Osteoblast (primary cell): ENCODE measurements at regions not wholly inside any gene's neighbourhood (a gene's known extent, or its start where the extent isn't known, plus 50 kb on each side); places are given as distances from the start of the nearest gene placed in this dataset.
A peak's percentile ranks its signal among the peaks of the same experiment; 100 is the strongest.

Experiments
- DNase-seq: peaks from one replicate; pipeline ENCODE4 v3.0.0; 2011; ENCODE audit warnings: low spot score, mixed read lengths; ENCODE audit not compliant: insufficient read length; ENCODE audit errors: missing footprints
- H2AFZ ChIP-seq: 2 replicates; pipeline ENCODE4 v1.6.0; 2011; ENCODE audit warnings: mild to moderate bottlenecking, low read length
- H3K27ac ChIP-seq: 2 replicates; pipeline ENCODE4 v1.5.1; 2011; ENCODE audit warnings: mild to moderate bottlenecking, low read depth, low read length, moderate library complexity
- H3K27me3 ChIP-seq: 2 replicates; pipeline ENCODE4 v1.6.0; 2012; ENCODE audit warnings: mild to moderate bottlenecking, control low read depth, inconsistent platforms, low read length, moderate library complexity; ENCODE audit not compliant: insufficient read depth
- H3K36me3 ChIP-seq: 2 replicates; pipeline ENCODE4 v1.5.1; 2011; ENCODE audit warnings: mild to moderate bottlenecking, low read length, control low read depth, moderate library complexity; ENCODE audit not compliant: insufficient read depth
- H3K4me1 ChIP-seq: 2 replicates; pipeline ENCODE4 v1.5.1; 2011; ENCODE audit warnings: mild to moderate bottlenecking, low read length, control low read depth, moderate library complexity; ENCODE audit not compliant: insufficient read depth
- H3K4me2 ChIP-seq: 2 replicates; pipeline ENCODE4 v1.6.0; 2011; ENCODE audit warnings: mild to moderate bottlenecking, low read length; ENCODE audit not compliant: insufficient read depth
- H3K4me3 ChIP-seq: fragments of 200-600 bp; sonication (generic); 3 replicates; pipeline ENCODE4 v1.5.1; 2012; ENCODE audit warnings: mild to moderate bottlenecking, low read length, inconsistent platforms; ENCODE audit not compliant: insufficient read depth
- H3K79me2 ChIP-seq: 2 replicates; pipeline ENCODE4 v1.6.0; 2012; ENCODE audit warnings: mild to moderate bottlenecking, low read length, control low read depth, inconsistent platforms; ENCODE audit not compliant: insufficient read depth
- H3K9me3 ChIP-seq: 2 replicates; pipeline ENCODE4 v1.5.1; 2011; ENCODE audit warnings: low read depth, low read length, control low read depth
- H4K20me1 ChIP-seq: 2 replicates; pipeline ENCODE4 v1.6.0; 2012; ENCODE audit warnings: mild to moderate bottlenecking, low read length, control low read depth; ENCODE audit not compliant: insufficient read depth
- TF ChIP-seq, protein P1 (sequence below): IDR thresholded peaks from 2 replicates; pipeline ENCODE4 v1.5.1; 2011; ENCODE audit warnings: mild to moderate bottlenecking, low read depth, low read length, moderate library complexity; ENCODE audit errors: extremely low read depth

DNA sequence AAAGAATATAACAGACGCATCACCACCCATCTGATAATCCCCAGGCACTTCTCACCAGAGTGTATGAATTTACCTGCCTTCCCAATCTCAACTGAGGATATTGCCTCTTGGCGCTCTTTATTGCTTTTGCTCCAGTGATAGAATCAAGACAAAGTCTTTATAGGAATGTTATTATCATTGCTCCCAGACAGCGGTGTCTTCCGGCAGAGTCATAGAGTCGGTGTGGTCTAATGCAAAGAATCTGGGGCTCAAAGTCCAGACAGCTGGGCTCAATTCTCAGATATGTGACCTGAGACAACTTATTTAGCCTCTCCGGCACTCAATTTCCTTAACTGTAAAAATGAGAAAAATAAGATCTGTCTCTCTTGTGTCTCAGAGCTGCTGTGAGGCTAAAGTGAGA is 106.1 kb upstream of the PAK3 start:
- no peaks in the 10 kb centered on the region for H4K20me1 ChIP-seq
- H3K4me2 ChIP-seq, result no peak overlapping the region
- DNase-seq, result no peak
- peaks cover 21% of the 10 kb centered on the region for H3K27me3 ChIP-seq
- no peak overlapping the region for H3K27ac ChIP-seq
- H3K9me3 ChIP-seq, result no peaks in the 10 kb centered on the region
- no peak overlapping the region for H3K4me3 ChIP-seq
- H3K4me1 ChIP-seq, result no peaks in the 10 kb centered on the region
- H3K79me2 ChIP-seq, result no peaks in the 10 kb centered on the region
- TF ChIP-seq, protein P1, sequence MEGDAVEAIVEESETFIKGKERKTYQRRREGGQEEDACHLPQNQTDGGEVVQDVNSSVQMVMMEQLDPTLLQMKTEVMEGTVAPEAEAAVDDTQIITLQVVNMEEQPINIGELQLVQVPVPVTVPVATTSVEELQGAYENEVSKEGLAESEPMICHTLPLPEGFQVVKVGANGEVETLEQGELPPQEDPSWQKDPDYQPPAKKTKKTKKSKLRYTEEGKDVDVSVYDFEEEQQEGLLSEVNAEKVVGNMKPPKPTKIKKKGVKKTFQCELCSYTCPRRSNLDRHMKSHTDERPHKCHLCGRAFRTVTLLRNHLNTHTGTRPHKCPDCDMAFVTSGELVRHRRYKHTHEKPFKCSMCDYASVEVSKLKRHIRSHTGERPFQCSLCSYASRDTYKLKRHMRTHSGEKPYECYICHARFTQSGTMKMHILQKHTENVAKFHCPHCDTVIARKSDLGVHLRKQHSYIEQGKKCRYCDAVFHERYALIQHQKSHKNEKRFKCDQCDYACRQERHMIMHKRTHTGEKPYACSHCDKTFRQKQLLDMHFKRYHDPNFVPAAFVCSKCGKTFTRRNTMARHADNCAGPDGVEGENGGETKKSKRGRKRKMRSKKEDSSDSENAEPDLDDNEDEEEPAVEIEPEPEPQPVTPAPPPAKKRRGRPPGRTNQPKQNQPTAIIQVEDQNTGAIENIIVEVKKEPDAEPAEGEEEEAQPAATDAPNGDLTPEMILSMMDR, result no peak
- H2AFZ ChIP-seq, result no peak overlapping the region
- H3K36me3 ChIP-seq, result no peaks in the 10 kb centered on the region

- no peak overlapping the region for H2AFZ ChIP-seq
- H3K4me2 ChIP-seq, result no peak overlapping the region
- no peaks in the 10 kb centered on the region for H3K4me1 ChIP-seq
- DNase-seq, result no peak
- TF ChIP-seq, protein P1, result no peak
- no peak overlapping the region for H3K27ac ChIP-seq
- H3K9me3 ChIP-seq, result no peaks in the 10 kb centered on the region
- H3K4me3 ChIP-seq, result no peak overlapping the region
- H3K27me3 ChIP-seq, result peaks cover 21% of the 10 kb centered on the region
- H4K20me1 ChIP-seq, result no peaks in the 10 kb centered on the region
- no peaks in the 10 kb centered on the region for H3K79me2 ChIP-seq
- H3K36me3 ChIP-seq, result no peaks in the 10 kb centered on the region
Observed at GRCh38 chrX:110989447-110989846, 106.5 kb upstream of the PAK3 start.

DNA sequence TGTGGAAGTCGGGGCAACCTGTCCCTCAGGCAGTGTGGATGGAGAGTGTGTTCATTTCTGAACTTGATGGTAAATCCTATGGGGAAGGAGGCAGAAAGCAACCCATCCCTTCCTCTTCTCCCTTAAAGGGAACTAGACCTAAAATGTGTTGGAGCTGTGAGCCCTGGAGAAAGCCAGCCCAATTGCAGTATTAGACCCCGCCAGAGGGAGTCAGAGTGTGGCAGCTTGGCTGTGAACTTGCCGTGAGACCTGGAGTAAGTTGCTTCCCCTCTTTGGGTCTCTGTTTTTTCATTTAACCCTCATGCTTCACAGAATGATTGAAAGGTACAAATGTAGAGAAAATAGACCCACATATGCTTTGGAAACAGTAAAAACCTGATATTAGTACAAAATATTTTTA is 108.7 kb upstream of the PAK3 start:
- no peak overlapping the region for H3K4me3 ChIP-seq
- DNase-seq, result no peak
- no peak overlapping the region for H3K4me2 ChIP-seq
- H3K79me2 ChIP-seq, result no peaks in the 10 kb centered on the region
- H2AFZ ChIP-seq, result no peak overlapping the region
- peaks cover 30% of the 10 kb centered on the region for H3K27me3 ChIP-seq
- H3K27ac ChIP-seq, result no peak overlapping the region
- H4K20me1 ChIP-seq, result no peaks in the 10 kb centered on the region
- TF ChIP-seq, protein P1, result peak; percentile 23
- no peaks in the 10 kb centered on the region for H3K36me3 ChIP-seq
- no peaks in the 10 kb centered on the region for H3K4me1 ChIP-seq
- H3K9me3 ChIP-seq, result no peaks in the 10 kb centered on the region

- no peak overlapping the region for H3K4me2 ChIP-seq
- no peaks in the 10 kb centered on the region for H3K4me1 ChIP-seq
- no peak overlapping the region for H3K27ac ChIP-seq
- no peak overlapping the region for H3K4me3 ChIP-seq
- peaks cover 29% of the 10 kb centered on the region for H3K27me3 ChIP-seq
- no peaks in the 10 kb centered on the region for H3K79me2 ChIP-seq
- TF ChIP-seq, protein P1, result no peak
- no peak overlapping the region for H2AFZ ChIP-seq
- no peaks in the 10 kb centered on the region for H3K9me3 ChIP-seq
- no peaks in the 10 kb centered on the region for H3K36me3 ChIP-seq
- DNase-seq, result no peak
- no peaks in the 10 kb centered on the region for H4K20me1 ChIP-seq
Observed at GRCh38 chrX:110985470-110985869, 110.5 kb upstream of the PAK3 start.
